Activated CD4-positive, alpha-beta T cell treated with anti-CD3 and anti-CD28 coated beads, Interleukin-2, amount 50 U/mL, for 48 hours (primary cell): ENCODE measurements at regions not wholly inside any gene's neighbourhood (a gene's known extent, or its start where the extent isn't known, plus 50 kb on each side); places are given as distances from the start of the nearest gene placed in this dataset.
"Not testable (repeated sequence)": the region's sequence is repeated elsewhere in the genome, so short reads cannot be mapped to it uniquely, and the experiment has no call there.

Source experiments
- DNase-seq, 2 experiments: peaks; one replicate each; pipeline ENCODE4 v3.0.0-alpha.2; 2020

GRCh38 chr6:170040115-170040500 lies 250.8 kb downstream of the DLL1 start:
- no peak for DNase-seq

GRCh38 chr6:170039156-170040114 lies 251.4 kb downstream of the DLL1 start:
- DNase-seq, result no peak

- DNase-seq, result no peak
Observed at GRCh38 chr6:170038708-170039107, 252.2 kb downstream of the DLL1 start.

- no peak for DNase-seq
Observed at GRCh38 chr6:170038251-170038650, 252.6 kb downstream of the DLL1 start.

GRCh38 chr6:170037541-170038250 lies 253.2 kb downstream of the DLL1 start:
- DNase-seq, result no peak

GRCh38 chr6:170036916-170037315 lies 254.0 kb downstream of the DLL1 start:
- DNase-seq, result no peak

GRCh38 chr6:170036367-170036766 lies 254.5 kb downstream of the DLL1 start:
- not testable (repeated sequence) for DNase-seq

GRCh38 chr6:170035901-170036304 lies 255.0 kb downstream of the DLL1 start:
- no peak for DNase-seq

GRCh38 chr6:170035044-170035443 lies 255.8 kb downstream of the DLL1 start:
- no peak for DNase-seq

- no peak for DNase-seq
Observed at GRCh38 chr6:170034294-170034693, 256.6 kb downstream of the DLL1 start.

GRCh38 chr6:170033666-170034065 lies 257.2 kb downstream of the DLL1 start:
- DNase-seq, result no peak

- DNase-seq, result no peak
Observed at GRCh38 chr6:170032706-170033309, 258.1 kb downstream of the DLL1 start.

GRCh38 chr6:170032197-170032596 lies 258.7 kb downstream of the DLL1 start:
- DNase-seq, result no peak

GRCh38 chr6:170031684-170032121 lies 259.2 kb downstream of the DLL1 start:
- no peak for DNase-seq

GRCh38 chr6:170030821-170031471 lies 259.9 kb downstream of the DLL1 start:
- no peak for DNase-seq

GRCh38 chr6:170030284-170030815 lies 260.5 kb downstream of the DLL1 start:
- no peak for DNase-seq

GRCh38 chr6:170029416-170030283 lies 261.2 kb downstream of the DLL1 start:
- DNase-seq, result no peak

GRCh38 chr6:170028629-170029345 lies 262.1 kb downstream of the DLL1 start:
- DNase-seq, result no peak

- no peak for DNase-seq
Observed at GRCh38 chr6:170027647-170028043, 263.2 kb downstream of the DLL1 start.

- DNase-seq, result no peak
Observed at GRCh38 chr6:170026751-170027646, 263.9 kb downstream of the DLL1 start.
